Amniotic stem cell (primary cell): ENCODE measurements at regions not wholly inside any gene's neighbourhood (a gene's known extent, or its start where the extent isn't known, plus 50 kb on each side); places are given as distances from the start of the nearest gene placed in this dataset.

ENCODE experiments used
- DNase-seq: peaks from one replicate; lab custom pipeline; 2025; lab: John Stamatoyannopoulos, UW

DNA sequence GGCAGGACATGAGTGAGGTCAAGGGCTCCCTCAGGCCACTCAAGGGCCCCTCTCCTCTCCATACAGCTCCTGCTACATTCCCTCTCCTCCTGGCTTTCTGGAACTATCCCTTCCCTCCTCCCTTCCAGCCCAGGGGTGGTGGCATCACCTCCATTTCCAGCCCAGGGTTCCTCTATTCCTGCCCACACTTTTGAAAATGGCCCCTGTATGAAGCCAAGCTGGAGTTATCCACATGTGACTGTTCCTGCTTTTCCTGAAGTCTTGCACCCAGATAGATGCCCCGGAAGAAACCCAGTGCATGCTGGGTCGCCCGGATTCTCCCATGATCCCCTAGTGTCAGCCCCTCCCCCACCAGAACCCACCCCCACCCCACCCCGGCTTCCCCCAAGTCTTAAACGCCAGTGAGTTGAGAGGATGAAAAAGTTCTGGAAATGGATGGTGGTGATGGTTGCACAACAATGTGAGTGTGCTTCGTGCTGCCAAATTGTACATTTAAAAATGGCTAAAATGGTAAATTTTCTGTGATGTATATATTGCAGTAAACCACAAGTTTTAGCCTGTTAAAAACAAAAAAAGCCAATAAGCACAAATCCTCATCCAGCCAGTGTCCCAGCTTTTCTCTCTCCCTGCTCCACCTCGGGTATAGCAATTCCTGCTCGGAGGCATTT, 136.9 kb downstream of the SCARB1 start:
- DNase-seq = no peak

DNA sequence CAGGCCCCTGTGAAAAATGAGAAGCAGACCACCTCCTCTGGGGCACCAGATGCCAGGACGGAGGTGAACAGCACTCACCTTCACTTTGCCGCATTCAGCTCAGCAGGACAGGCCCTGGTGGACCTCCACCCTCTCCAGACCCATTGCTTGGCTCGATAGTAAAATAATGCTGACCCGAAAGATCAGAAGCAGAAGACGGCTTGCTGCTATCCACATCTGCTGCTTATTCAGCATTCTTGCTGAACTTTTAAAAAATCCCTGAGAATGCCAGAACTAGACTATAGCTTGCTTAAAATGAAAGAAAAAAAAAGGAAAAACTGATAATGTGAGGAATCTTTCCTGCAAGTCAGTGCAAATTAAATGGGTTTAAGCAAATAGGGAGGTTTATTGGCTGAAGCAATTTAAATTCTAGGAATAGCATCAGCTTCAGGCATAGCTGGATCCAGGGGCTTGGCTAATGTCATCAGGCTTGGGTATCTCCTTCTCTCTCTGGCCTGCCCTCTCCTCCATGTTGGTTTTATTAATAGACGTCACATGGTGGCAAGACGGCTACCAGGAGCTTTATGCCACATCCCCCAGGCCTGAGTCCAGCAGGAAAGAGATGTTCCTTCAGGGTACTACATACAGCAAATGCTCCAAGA, 137.9 kb downstream of the SCARB1 start:
- no peak for DNase-seq

DNA sequence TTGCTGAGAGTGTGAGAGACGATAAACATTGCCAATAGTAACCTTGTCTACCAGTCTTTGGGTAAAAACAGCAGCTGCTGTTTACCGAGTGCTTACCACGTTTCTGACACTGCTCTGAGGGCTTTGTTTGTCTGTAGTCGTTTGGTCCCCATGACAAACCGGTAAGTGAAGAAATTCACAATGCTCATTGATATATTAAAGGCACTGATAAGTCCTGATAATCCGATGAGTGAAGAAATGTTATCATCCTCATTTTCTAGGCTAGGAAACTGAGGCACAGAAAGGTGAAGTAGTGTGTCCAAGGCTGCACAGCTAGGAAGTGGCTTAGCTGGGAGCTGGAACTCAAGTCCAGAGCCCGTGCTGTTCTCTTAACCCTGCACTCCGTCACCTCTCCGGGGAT, 138.6 kb downstream of the SCARB1 start:
- DNase-seq = no peak

DNA sequence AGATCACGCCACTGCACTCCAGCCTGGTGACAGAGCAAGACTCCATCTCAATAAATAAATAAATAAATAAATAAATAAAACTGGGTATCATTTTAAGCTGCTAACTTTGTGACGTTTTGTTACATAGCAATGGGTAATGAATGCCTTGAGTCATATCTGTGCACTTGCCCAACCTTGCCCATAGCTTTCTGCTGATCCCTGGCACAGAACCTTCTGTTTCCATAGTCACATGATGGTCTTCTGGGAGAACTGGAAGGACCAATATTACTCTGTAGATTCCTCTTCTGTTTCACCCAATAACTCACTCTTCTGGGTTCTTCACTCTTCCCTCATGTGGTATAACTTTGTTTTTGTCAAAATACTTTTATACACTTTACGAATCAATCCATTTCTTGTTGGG, 140.8 kb downstream of the SCARB1 start:
- DNase-seq = no peak

DNA sequence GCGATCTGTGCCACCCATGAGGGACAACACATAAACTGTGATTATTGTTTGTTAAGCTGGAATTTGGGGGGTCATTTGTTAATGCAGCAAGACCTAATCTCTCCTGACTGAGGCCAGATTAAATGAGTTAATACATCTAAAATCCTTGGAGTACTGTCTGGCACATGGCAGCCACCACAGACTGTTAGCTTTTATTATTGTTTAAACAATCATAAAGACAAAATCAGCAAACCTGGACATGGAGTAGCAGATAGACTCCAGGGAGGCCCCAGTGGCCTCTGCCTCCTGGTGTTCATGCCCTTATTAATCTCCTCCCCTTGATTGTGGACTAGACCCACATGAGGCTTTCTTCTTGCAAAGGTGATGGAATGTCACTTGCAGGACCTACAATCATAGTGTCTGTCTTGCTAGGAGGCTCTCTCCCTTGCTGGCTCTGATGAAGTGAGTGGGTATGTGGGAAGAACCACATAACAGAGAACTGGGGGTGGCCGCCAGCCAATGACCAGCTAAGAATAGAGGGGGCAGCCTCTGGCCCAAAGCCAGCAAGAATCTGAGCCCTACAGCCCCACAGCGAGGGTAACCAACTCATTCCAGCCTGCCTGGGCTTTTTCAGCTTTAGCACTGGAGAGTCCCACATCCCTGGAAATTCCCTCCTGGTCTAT, 142.0 kb downstream of the SCARB1 start:
- no peak for DNase-seq

DNA sequence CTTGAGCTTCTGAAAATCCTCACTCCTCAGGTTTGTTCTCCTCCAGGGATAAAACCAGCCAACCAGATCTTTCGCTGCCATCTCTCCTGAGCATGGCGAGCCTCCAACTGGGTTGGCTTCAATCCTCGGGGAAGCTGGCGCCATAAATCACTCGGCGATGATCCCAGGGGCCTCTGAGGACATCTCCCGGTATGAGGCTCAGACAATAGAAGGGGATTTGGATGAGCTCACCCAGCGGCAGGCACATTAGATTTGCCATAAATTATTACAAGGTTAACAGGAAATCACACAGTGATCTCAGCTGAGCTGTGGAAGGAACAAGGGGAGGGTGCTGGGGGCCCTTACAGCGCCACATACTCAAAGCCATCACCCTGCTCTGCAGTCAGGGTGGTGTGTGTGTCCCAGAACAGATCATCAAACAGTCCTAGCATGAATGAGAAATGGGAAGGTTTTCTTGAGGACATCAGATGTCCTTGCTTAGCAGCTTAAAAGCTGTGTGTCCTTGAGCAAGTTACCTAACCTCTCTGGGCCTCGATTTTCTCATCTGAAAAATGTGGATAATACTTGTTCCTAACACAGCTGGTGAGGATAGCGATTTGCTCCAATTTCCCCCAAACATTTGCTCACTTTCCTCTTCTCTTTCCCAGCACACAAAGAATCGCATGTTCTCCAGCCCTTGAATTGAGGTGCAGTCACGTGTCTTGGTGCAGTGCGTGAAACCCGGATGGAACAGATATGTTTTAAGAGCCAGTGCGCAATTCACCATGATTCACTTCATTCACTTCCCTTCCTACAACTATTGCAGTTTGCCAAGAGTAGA, 142.8 kb downstream of the SCARB1 start:
- no peak for DNase-seq

DNA sequence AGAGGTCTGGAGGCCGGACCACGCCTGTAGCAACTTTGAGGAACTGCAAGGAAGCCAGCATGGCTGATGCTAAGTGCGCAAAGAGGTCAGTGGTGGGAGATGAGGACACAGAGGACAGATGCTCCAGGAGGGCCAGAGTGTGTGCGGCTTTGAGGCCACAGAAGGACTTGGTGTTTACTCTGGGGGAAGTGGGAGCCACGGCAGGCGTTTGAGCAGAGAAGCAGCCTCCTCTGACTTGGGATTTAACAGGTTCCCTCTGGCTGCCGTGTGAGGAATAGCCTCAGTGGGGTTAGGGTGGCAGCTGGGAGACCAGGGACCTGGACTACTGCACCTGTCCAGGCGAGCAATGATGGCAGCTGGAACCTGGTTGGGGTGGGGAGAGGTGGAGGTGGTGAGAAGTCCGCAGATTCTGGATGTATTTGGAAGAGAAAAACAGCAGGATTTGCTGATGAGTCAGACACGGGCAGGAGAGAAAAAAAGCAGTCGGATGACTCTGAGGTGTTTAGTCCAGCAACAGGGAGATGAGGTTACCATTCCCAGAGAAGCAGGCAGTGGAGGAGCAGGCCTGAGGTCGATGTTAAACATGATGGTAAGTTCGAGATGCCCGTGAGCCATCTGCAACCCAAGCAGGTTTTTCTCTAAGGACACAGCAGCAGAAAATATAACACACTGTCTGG, 143.5 kb downstream of the SCARB1 start:
- no peak for DNase-seq

DNA sequence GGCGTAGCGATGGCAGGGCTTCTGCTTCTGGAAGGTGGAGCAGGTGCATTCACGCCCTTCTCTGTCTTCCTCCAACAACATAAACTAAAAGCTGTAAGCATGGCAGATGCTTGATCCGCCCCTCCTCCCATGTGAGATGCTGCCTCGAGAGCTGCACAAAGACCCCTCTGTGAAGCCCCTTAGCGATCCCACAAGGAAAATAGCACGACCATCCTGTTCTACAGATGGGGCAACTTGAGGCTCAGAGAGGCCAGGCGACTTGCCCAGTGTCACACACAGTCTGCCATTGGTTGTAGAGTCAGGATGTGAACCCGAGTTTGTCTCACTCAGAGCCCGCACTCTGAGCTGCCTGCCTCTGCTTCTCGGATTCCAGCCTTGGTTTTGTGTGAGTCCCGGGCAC, 144.4 kb downstream of the SCARB1 start:
- DNase-seq = no peak

DNA sequence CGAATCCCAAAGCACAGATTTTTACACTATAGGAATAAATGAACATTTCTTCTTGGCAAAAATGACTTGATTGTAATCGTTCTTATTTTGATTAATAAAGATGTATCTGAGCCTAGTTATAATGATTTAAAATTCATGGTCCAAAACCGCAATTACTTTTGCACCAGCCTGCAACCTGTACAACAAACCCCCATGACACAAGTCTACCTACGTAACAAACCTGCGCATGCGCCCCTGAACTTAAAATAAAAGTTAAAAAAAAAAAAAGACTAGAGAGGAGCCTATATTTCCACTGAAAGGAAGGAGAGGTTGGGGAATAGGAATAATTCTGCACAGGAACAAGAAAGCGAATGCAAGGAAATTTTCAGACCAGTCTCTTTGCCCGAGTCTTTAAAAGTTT, 145.2 kb downstream of the SCARB1 start:
- DNase-seq = no peak

DNA sequence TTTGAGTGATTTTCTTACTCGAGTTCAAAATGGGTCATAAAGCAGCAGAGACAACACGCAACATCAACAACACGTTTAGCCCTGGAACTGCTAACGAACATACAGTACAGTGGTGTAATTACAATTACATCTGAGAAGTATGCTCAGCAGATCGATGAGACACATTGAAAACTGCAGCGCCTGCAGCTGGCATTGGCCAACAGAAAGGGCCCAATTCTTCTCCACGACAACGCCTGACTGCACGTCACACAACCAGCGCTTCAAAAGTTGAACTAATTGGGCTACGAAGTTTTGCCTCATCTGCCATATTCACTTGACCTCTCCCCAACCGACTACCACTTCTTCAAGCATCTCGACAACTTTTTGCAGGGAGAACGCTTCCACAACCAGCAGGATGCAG, 145.6 kb downstream of the SCARB1 start:
- no peak for DNase-seq

DNA sequence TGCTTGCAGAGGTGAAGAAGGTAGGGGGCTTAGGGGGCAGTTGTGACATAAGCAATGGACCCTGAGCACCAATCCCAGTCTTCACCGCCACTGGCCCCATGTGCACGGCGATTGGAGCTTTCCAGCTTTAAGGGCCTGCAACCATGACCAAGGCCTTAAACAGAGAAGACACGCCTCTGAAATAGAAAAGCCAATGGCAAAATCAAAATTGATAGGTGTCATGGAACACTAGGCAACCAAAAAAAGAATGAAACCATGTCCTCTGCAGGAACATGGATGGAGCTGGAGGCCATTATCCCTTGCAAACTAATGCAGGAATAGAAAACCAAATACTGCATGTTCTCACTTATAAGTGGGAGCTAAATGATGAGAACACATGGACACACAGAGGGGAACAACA, 146.3 kb downstream of the SCARB1 start:
- no peak for DNase-seq

DNA sequence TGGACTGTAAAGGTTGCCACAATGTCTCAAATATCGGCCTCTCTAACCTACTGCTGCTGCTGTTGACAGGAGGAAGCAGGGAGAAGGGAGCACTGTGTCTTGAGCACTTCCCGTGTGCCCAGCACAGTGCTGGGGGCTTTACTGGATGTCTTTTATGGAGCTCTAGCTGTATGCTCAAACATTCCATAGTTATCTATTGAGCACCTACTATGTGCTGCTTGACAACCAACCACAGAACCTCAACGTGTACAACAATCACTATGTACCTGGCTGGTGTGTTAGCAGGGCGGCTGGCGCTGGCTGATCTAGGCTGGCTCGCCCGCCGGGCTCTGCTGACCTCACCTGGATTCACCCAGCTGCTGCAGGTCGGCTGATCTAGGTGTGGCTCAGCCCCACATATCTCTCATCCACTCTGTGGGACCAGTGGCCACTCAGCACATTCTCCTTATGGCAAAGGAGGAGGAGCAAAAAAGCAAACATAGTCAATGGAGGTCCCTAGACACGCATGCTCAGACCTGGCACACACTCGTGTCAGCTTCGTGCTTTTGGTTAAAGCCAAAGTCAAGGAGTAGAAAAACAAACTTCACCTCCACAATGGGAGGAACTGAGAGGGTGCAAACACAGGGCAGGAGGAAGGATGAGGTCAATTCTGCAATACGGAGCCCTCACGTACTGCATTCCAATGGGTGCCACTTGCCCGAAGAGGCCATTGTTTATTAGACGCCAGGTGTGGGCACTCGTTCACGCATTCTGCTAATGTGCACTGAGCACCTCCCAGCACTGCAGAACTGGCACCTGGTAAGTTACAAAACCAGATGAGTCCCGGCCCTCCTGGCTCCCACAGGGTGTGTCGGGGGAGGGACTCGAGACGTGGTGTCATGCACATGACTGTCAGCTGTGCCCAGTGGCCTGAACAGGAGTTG, 147.2 kb downstream of the SCARB1 start:
- no peak for DNase-seq

DNA sequence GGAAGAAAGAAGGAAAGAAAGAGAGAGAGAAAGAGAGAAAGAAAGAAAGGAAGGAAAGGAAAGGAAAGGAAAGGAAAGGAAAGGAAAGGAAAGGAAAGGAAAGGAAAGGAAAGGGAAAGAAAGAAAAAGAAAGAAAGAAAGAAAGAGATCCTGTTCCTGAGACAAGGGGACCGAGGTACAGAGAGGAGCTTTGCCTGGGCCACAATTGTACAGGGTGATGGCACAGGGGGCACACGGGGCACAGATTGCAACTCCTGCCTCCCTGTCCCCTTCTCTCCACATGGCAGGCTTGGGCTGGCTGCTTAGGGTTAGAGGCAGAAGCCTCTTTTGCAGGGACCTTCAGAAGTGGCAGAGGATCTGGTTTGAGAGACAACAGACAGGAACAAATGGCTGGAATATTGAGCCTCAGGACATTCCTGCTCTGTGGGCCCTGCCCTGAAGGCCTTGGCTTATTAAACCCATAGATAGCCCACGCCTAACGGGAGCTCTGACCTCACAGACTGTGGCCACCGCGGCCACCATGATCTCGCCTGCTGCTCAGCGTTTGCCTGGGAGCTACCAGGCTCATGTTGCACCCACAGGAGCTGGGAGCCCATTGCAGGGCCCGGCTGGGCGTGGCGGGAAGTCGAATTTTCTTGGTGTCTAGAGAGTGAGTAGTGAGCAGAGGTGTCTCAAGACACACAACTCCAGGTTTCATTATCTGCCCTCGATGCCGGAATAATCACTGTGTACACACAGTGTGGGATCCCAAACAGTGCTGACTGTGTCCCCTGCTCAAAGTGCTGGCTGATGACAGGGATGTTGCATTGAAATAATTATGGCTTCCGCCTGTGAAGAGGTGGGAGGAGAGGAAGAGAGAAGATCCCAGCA, 147.9 kb upstream of the NCOR2 start:
- no peak for DNase-seq

DNA sequence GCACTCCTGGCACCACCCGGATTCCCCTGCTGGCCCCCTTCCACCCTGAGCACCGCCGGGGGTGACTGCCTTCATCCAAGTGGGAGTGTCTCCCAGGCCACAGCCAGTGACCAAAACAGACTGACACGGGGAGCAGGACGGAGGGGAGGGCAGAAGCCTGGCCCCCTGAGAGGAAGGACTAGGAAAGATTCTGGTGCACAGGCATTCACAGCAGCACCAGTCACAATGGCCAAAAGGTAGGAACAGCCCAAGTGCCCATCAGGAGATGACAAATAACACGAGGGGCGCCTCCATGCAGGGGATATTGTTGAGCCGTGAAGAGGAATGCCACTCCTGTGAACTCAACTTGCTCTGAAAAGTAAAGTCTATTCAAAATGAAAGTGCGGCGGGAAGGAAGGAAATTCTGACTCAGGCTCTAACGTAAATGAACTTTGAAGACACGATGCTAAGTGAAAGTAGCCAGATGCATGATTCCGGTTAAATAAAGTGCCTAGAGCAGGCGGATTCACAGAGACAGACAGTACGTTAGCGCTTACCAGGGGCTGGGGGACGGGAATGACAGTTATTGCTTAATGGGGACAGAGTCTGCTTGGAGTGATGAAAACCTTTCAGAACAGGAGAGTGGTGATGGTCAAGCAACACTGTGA, 146.1 kb upstream of the NCOR2 start:
- DNase-seq = peak; percentile 37

DNA sequence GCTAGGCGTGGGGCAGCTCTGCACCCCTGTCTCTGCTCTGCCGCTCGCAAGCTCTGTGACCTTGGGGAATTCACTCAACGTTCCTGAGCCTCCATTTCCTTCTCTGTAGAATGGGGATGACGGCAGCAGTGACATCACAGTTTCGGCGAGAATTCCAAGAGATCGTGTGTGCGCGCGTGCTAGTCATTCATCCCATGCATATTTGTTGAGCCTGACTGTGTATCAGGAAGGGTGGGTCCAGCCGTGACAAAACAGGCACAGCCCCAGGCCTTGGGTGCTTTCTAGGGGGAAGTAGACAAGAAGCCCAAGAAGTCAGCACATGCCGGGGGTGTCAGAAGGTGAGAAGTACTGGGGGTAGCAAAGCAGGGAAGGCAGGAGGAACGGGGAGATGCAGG, 145.6 kb upstream of the NCOR2 start:
- no peak for DNase-seq

DNA sequence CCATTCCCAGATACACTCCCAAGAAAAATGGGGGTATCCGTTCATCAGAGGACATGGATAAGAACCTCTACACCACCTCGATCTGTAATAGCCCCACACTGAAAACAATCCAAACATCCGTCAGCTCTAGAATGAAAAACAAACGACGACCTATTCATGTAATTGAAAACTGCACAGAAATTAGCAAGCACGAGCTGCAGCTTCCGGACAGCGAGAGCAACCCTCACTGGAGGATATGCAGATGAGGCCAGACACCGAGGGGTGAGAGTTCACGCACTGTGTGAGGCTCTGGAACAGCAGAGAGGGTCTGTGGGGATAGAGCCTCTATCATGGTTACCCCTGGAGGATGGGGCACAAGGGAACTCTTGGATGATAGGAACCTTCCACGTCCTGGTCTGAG, 143.9 kb upstream of the NCOR2 start:
- DNase-seq = no peak

DNA sequence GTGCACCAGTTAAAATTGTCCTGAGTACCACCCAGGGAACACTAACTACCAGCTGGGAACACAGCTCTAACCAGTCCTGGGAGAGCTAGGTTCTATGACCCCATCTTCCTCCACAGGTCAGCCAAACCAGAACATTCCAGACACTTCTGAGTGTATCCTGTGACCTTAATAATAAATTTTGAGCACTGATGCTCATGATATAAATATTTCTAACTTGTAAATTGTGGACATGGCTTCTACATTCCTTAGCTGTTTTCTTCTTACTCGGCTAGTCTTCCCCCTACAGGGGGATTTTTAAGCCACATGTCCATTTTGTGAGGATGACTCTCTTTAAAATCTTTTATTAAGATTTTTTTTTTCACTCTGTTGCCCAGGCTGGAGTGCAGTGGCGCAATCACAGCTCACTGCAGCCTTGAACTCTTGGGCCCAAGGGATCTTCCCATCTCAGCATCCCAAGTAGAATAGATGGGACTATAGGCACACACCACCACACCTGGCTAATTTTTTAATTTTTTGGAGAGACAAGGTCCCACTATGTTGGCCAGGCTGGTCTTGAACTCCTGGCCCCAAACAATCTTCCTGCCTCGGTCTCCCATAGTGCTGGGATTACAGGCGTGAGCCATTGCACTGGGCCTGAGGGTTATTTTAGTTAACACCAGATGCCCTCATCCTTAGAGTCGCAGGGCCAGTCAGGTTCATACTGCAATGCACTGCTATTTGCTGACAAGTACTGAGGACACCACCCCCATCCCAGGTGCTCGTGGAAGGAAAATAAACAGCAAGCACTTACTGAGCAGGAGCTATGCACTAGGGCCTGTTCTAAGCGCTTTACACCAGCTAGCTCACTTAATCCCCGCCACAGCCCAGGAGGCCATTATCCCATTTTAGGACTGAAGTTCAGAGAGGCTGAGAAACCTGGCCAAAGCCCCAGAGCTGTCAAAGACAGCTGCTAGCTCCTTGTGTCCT, 142.6 kb upstream of the NCOR2 start:
- DNase-seq = no peak

DNA sequence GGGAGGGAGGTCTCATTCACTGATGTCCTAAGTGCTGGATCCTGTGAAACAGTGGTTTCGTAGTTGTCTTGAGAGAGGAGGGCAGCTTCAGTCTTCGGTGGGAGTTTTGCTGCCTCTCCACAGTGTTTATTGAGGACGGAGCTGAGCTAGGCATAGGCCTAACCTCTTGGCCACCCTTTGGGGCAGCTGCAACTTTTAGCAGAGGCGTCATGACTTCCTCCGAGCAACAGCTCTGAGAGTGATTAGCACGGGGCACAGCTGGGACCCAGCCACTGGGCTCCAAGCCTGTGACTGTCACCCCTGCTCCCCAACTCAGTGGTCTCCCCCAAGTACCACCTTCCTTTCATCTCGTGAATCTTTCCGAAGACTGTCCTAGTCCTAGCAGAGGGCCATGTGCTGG, 139.9 kb upstream of the NCOR2 start:
- no peak for DNase-seq
